Pancreas (tissue), 10 donors: ENCODE measurements at regions not wholly inside any gene's neighbourhood (a gene's known extent, or its start where the extent isn't known, plus 50 kb on each side); places are given as distances from the start of the nearest gene placed in this dataset.

Source experiments
- ATAC-seq, 4 donors: fragments of 200-7000 bp; cut with Tn5 transposase; one replicate each; pipeline versions ENCODE4 v1.8.0 to v1.9.1; 2020; ENCODE audit warnings: mild to moderate bottlenecking in 4 of 4, moderate library complexity in 4 of 4
- DNase-seq, 6 donors: peaks; one replicate each; pipeline ENCODE4 v3.0.0-alpha.2; 2020
- FAIRE-seq: peaks from 2 replicates; lab custom pipeline; 2012; peaks lifted over from hg19 to GRCh38; lab: Jason Lieb, UNC
- H3K27ac ChIP-seq, 4 donors: fragments of 200-600 bp; sonication (generic); 1 replicate in 3 of 4; 2 replicates in 1 of 4; pipeline versions ENCODE4 v1.5.0 to v1.8.0; 2020
- H3K27me3 ChIP-seq, 4 donors: fragments of 200-600 bp; one replicate each; pipeline ENCODE4 v1.8.0; 2021
- H3K36me3 ChIP-seq, 3 donors: fragments of 200-600 bp; sonication (generic) in 1 of 3; one replicate each; pipeline versions ENCODE4 v1.5.0 to v1.8.0; 2020 to 2021
- H3K4me1 ChIP-seq, 3 donors: fragments of 200-600 bp; one replicate each; pipeline ENCODE4 v1.8.0; 2021
- H3K4me3 ChIP-seq, 4 donors: fragments of 200-600 bp; sonication (generic) in 2 of 4; one replicate each; pipeline versions ENCODE4 v1.5.0 to v1.8.0; 2020 to 2021
- H3K9me3 ChIP-seq, 4 donors: fragments of 200-600 bp; one replicate each; pipeline ENCODE4 v1.8.0; 2021
- CTCF ChIP-seq, 4 donors: fragments of 200-600 bp; sonication (generic) in 3 of 4; IDR thresholded peaks; one replicate each; pipeline versions ENCODE4 v1.5.0 to v1.8.0; 2021; ENCODE audit warnings: antibody characterized with exemption in 4 of 4
- WGBS, 2 donors: extraction: QIAGEN DNeasy Blood & Tissue Kit; methylation state at CpG; one replicate each; pipeline ENCODE4 v1.1.7; 2013; 5-methylcytosine and 5-hydroxymethylcytosine counted together
- intact Hi-C, 3 donors: fragments of 100-400 bp; cut with DNase I; formaldehyde crosslinking; loops; one replicate each; pipeline versions ENCODE4 v1.11.1 to v1.14.2; 2022
- donor health status: healthy with polysubstance abuse.
- donor health status: DM: no; HTN: no; CAD: no; lungs with moderate emphysema.
- donor health status: DM: no; HTN: no; CAD: no.
- donor health status: control.
- donor health status: control.
- donor health status: Bipolar disorder and iron deficiency.
- donor health status: DM: yes; HTN: yes; CAD: no.
- donor health status: DM: no; HTN: no; CAD: no.
- donor health status: DM: no; HTN: no; CAD: no.
- donor health status: DM: yes; HTN: yes; CAD: no.

DNA sequence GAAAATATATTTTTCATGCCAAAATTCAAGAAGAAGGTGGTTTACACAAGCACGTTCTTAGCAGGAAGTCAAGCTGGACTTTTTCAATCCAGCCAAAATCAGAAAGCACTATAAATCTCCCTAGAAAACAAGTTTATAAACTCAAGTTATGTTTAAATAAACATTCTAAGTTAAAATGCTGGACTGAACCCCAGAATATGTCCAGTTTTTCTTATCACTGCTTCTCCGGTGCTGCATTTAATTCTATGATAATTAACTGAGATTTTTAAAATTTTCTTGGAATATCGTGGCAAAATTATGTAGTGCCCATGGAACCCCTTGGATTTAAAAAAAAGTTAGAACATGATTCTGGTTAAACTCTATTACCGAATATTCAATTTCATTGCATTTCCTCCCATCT lies 218.2 kb upstream of the MDFIC2 start:
- Histone ChIP-seq H3K9me3 (no peaks in the 10 kb centered on the region), H3K36me3 (no peaks in the 10 kb centered on the region), H3K27ac (no peak overlapping the region), H3K4me1 (peaks cover 0 to 9% (median 0%) of the 10 kb centered on the region in 3 donors), H3K27me3 (no peaks in the 10 kb centered on the region), H3K4me3 (no peak overlapping the region)
- ATAC-seq (no peak), FAIRE-seq (no peak), DNase-seq (no peak)
- 7 to 12% methylated on average over 4 of the region's 4 CpGs for WGBS, 2 donors
- intact Hi-C loops = no loop called here
- no peak for TF ChIP-seq CTCF (IDR thresholded peaks at IDR 0.05)

GRCh38 chr3:70527026-70527425 lies 214.6 kb upstream of the MDFIC2 start:
- TF ChIP-seq CTCF (IDR thresholded peaks at IDR 0.05) = no peak
- H3K4me3 ChIP-seq = no peak overlapping the region
- H3K36me3 ChIP-seq = no peaks in the 10 kb centered on the region
- H3K27me3 ChIP-seq = no peaks in the 10 kb centered on the region
- ATAC-seq (no peak), FAIRE-seq (no peak), DNase-seq (no peak)
- WGBS, 2 donors = 67 to 77% methylated on average over 8 of the region's 8 CpGs
- H3K4me1 ChIP-seq = peaks cover 0 to 9% (median 0%) of the 10 kb centered on the region in 3 donors
- no peaks in the 10 kb centered on the region for H3K9me3 ChIP-seq
- H3K27ac ChIP-seq = no peak overlapping the region
- intact Hi-C loops = no loop called here

DNA sequence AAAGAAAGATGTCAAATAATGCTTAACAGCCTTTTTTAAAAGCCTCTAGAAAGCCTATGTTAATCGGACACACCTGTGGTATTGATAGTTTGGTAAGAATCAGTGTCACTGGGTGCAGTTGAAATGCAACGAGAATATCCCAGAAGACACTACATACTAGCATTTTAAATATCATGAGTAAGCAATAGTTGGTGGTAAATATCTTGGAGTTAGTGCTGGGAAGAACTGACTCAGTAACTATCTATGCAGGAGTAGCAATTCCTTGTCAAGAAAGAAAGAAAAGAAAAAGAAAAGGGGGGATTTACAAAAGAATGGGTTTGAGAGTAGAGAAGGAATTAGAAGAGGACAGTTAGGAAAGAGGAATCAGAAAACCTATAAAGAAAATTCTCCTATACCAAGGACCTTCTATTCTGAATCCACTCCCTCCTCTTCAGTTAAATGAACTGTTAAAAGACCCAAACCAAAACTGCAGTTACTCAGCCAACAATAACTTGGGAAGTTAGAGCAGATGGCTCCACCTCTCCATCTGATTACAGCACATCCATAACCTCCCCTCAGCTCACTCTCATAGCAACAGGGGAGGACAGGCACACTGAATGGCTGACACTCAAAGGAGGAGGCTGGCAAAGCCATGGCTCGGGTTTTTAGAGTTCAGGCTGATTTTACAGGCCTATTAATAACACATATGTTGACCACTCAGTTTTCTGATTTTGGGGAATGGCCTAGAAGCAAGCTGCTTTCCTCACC lies 207.6 kb upstream of the MDFIC2 start:
- no peaks in the 10 kb centered on the region for H3K9me3 ChIP-seq
- no peak overlapping the region for H3K4me3 ChIP-seq
- H3K27me3 ChIP-seq = no peaks in the 10 kb centered on the region
- intact Hi-C loops = no loop called here
- no peak for TF ChIP-seq CTCF (IDR thresholded peaks at IDR 0.05)
- peaks cover 0 to 5% (median 0%) of the 10 kb centered on the region in 3 donors for H3K4me1 ChIP-seq
- DNase-seq = no peak
- no peak for ATAC-seq
- H3K36me3 ChIP-seq = no peaks in the 10 kb centered on the region
- no peak overlapping the region for H3K27ac ChIP-seq
- no peak for FAIRE-seq
- WGBS, 2 donors = 85 to 89% methylated on average over 3 of the region's 3 CpGs

GRCh38 chr3:70519026-70519425 lies 206.6 kb upstream of the MDFIC2 start:
- no peaks in the 10 kb centered on the region for H3K27me3 ChIP-seq
- H3K4me1 ChIP-seq = peaks cover 0 to 5% (median 0%) of the 10 kb centered on the region in 3 donors
- DNase-seq = no peak
- no peak for FAIRE-seq
- intact Hi-C loops = no loop called here
- no peak overlapping the region for H3K27ac ChIP-seq
- no peak for ATAC-seq
- no peak overlapping the region for H3K4me3 ChIP-seq
- no peak for TF ChIP-seq CTCF (IDR thresholded peaks at IDR 0.05)
- no peaks in the 10 kb centered on the region for H3K36me3 ChIP-seq
- 87 to 90% methylated on average over 4 of the region's 4 CpGs for WGBS, 2 donors
- no peaks in the 10 kb centered on the region for H3K9me3 ChIP-seq

DNA sequence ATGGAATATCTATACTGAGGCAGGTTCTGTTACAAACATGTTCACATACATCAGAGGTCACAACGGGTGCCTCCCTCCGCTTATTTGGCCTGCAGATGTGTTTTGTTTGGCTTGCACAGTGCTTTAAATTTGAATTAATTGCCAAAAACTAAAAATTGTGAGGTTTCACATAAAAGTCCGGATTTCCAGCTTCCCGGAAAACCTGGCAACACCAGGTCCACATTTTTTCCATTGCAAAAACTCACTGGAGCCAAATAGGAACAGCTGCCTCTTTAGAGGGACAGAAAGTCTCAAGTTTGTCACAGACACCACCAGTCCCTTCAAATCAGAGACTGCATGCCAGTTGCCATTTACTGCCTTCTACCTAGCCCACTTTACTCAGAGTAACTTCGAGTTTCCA lies 205.9 kb upstream of the MDFIC2 start:
- no peak overlapping the region for H3K27ac ChIP-seq
- no peak for FAIRE-seq
- no peak for ATAC-seq
- H3K4me3 ChIP-seq = no peak overlapping the region
- H3K27me3 ChIP-seq = no peaks in the 10 kb centered on the region
- H3K4me1 ChIP-seq = peaks cover 0 to 5% (median 0%) of the 10 kb centered on the region in 3 donors
- WGBS, 2 donors = 81 to 90% methylated on average over 5 of the region's 5 CpGs
- intact Hi-C loops = no loop called here
- H3K9me3 ChIP-seq = no peaks in the 10 kb centered on the region
- DNase-seq = no peak
- no peak for TF ChIP-seq CTCF (IDR thresholded peaks at IDR 0.05)
- no peaks in the 10 kb centered on the region for H3K36me3 ChIP-seq
